ENCODE measurements at regions not wholly inside any gene's neighbourhood (a gene's known extent, or its start where the extent isn't known, plus 50 kb on each side); places are given as distances from the start of the nearest gene placed in this dataset.

DNA sequence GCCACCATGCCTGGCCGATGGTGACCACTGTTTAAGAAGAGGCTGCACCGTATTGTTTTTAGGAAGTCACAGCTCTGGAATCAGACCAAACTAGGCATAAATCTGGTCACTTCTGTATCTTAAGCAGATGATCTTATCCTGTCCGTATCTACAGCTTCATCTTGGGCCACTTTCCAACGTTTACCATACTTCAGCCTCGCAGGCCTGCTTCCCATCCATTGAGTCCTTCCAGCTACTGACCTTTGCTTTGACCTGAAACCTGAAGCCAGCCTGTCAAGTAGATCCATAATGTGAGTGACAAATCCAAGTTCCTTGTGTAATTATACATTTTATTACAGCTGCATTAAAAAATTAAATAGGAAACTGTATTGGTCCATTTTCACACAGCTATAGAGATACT, 1033.0 kb downstream of the CDH11 start:
- Histone ChIP-seq H3K4ac (ENCODE audit: low read depth, low read length) (no peak overlapping the region), H3K4me2 (ENCODE audit: insufficient read depth, insufficient read length, low read length) (no peak overlapping the region), H3K18ac (ENCODE audit: insufficient read length, low read depth, low read length) (no peak overlapping the region), H3K23me2 (ENCODE audit: insufficient read length, low read depth, low read length, poor library complexity, severe bottlenecking) (no peaks in the 10 kb centered on the region), H2BK15ac (ENCODE audit: low read depth, low read length) (no peak overlapping the region), H3K27me3 (ENCODE audit: insufficient read depth, low read length) (no peaks in the 10 kb centered on the region), H3K14ac (ENCODE audit: insufficient read depth, low read length) (no peak overlapping the region), H3K9ac (ENCODE audit: extremely low read depth, insufficient read length, low read length) (no peak overlapping the region), H2AFZ (ENCODE audit: low read length) (no peak overlapping the region), H2BK12ac (ENCODE audit: insufficient read length, low read depth, low read length) (no peak overlapping the region), H3K79me2 (ENCODE audit: insufficient read depth, low read length) (no peaks in the 10 kb centered on the region), H3K9me3 (ENCODE audit: control insufficient read depth, low read depth, low read length) (no peaks in the 10 kb centered on the region), H3K56ac (ENCODE audit: insufficient read length, low read depth, low read length) (no peak overlapping the region), H3K4me1 (ENCODE audit: insufficient read depth, low read length) (no peaks in the 10 kb centered on the region; the same call in 1 of the 2 replicates), H4K91ac (ENCODE audit: insufficient read length, low read depth, low read length) (no peak overlapping the region), H3K79me1 (ENCODE audit: insufficient read depth, low read depth, low read length, poor library complexity, severe bottlenecking) (no peaks in the 10 kb centered on the region), H2BK20ac (ENCODE audit: low read depth, low read length, poor library complexity, severe bottlenecking) (no peak overlapping the region), H2BK5ac (ENCODE audit: insufficient read length, low read length) (no peak overlapping the region), H2AK5ac (ENCODE audit: insufficient read length, low read length) (no peak overlapping the region), H3K27ac (ENCODE audit: insufficient read length, low read depth, low read length) (no peak overlapping the region), H4K20me1 (ENCODE audit: control insufficient read depth, insufficient read depth, insufficient read length) (no peaks in the 10 kb centered on the region), H4K5ac (ENCODE audit: insufficient read length, low read depth, low read length) (no peak overlapping the region), H3K23ac (ENCODE audit: insufficient read length, low read depth, low read length) (no peak overlapping the region), H2BK120ac (ENCODE audit: low read depth, low read length, poor library complexity, severe bottlenecking) (no peak overlapping the region), H4K8ac (replicated peaks; ENCODE audit: insufficient read length, low read depth, low read length) (no peak overlapping the region), H3T11ph (ENCODE audit: low read length) (no peak overlapping the region)
- no CpG with 5 or more reads among the region's 5 CpGs for WGBS (ENCODE audit: extremely low coverage, insufficient read length, low lambda C conversion rate)
- DNase-seq = no peak
- peaks cover 4% of the 10 kb centered on the region in 2 experiments for H3K4me1 Mint-ChIP-seq
- H3K36me3 Mint-ChIP-seq (ENCODE audit: insufficient read depth in 1 of 3, low read depth in 3 of 3) = no peaks in the 10 kb centered on the region
- H3K27ac Mint-ChIP-seq = no peak overlapping the region
- H3K27me3 Mint-ChIP-seq (ENCODE audit: low read depth) = no peaks in the 10 kb centered on the region
- H3K9me3 Mint-ChIP-seq = no peaks in the 10 kb centered on the region
- TF ChIP-seq CTCF (conservative IDR thresholded peaks at IDR 0.05) = no peak
- no peak overlapping the region for H3K4me3 Mint-ChIP-seq

Data from H9 (cell line).